Muscle of arm (tissue), 1 donor: ENCODE measurements at regions not wholly inside any gene's neighbourhood (a gene's known extent, or its start where the extent isn't known, plus 50 kb on each side); places are given as distances from the start of the nearest gene placed in this dataset.
"Not testable (repeated sequence)": the region's sequence is repeated elsewhere in the genome, so short reads cannot be mapped to it uniquely, and the experiment has no call there.

Experiments
- DNase-seq: peaks from one replicate; pipeline ENCODE4 v3.0.0-alpha.2; 2013

DNA sequence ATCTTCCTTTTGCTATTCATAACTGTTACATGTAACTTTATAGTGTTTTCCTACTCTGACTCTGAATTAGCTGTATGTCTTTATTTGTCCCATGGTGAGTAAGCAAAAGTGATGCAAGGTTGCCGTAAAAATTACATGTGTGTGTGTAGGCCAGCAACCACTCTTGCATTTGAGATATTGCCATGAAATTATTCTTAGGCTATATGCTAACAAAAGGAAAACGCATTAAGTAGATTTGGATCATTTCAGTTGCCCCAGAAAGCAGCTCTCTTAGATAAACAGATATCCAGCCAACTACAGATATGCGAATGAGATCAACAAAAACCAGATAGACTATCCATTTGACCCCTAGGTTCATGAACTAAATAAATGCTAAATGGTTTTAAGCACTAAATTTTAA is 73.6 kb downstream of the CYLC2 start:
- DNase-seq: no peak

GRCh38 chr9:103078581-103078980 is 83.4 kb downstream of the CYLC2 start:
- no peak for DNase-seq

GRCh38 chr9:103082494-103082893 is 87.4 kb downstream of the CYLC2 start:
- DNase-seq: no peak

GRCh38 chr9:103089357-103089756 is 94.2 kb downstream of the CYLC2 start:
- DNase-seq: no peak

- no peak for DNase-seq
These were observed 109.0 kb downstream of the CYLC2 start for GRCh38 chr9:103104101-103104500.

DNA sequence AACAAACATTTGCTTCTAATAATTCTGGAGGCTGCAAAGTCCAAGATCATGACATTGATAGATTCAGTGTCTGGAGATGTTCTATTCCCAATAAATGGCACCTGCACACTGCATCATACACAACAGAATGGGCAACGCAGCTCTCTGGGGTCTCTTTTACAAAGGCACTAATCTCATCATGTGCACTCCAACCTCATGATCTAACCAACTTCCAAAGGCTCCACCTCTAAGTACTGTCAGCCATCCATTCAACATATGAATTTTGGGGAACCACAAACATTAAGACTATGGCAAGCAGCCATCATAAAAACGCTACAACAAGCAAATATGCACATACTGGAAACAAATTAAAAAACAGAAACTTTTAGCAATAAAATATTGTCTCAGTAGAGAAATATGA is 121.1 kb downstream of the CYLC2 start:
- peak; percentile 69 for DNase-seq

GRCh38 chr9:103126494-103126893 is 131.4 kb downstream of the CYLC2 start:
- no peak for DNase-seq

- no peak for DNase-seq
These were observed 144.8 kb downstream of the CYLC2 start for GRCh38 chr9:103139891-103140290.

GRCh38 chr9:103152473-103152872 is 157.3 kb downstream of the CYLC2 start:
- no peak for DNase-seq

DNA sequence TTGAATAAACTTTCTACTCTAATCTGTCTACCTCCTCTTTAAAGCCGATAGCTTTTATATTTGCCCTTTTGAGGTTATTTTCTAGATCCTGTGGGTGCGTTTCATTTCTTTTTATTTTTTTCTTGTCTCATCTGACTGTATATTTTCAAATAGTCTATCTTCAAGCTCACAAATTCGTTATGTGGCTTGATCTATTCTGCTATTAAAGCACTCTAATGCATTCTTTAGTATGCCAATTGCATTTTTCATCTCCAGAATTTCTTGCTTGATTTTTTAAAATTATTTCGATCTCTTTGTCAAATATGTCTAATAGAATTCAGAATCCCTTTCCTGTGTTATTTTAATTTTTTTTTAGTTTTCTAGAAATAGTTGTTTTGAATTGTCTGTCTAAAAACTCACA is 172.4 kb downstream of the CYLC2 start:
- no peak for DNase-seq

DNA sequence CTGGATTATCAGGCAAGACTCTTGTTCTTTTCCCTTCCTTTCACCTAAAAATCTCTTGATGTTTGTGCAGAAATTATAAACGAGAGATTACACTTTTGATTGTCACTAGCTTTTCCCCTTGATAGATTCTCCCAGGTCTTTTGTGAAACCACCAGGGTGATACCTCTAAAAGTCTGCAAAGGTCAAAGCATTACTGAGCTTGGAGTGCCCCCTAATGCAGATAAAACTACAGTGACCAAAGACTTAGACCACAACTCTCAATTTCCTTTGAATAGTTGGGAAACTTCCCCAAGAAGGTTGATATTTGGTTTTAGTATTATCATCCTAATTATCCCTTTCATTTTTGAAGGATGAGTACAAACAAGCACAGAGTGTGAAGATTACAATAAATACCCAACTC is 173.1 kb downstream of the CYLC2 start:
- no peak for DNase-seq

- no peak for DNase-seq
These were observed 174.7 kb downstream of the CYLC2 start for GRCh38 chr9:103169798-103170197.

DNA sequence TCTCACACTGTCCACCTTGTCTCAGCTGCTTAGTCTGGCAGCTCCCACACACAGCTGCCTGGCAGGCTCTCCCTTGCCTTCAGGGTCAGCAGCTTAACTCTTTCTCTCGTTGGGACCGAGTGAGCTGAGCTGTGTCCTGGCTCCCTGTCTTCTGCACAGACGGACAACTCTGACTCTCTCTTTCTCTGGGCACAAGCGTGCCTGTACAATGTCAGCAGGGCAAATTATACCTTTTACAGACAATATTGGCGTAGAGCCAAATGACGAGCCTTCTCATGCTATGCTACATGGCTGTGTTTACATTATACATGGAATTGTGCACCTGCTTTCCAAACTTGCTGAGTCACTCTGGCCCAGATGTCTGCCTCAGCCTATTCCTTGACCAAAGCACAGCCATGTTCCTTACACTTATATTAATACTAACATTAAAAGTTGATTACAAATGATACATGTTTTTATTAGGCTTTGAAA is 188.6 kb downstream of the CYLC2 start:
- peak; percentile 65 for DNase-seq

GRCh38 chr9:103186959-103187358 is 191.8 kb downstream of the CYLC2 start:
- no peak for DNase-seq

- DNase-seq: peak; percentile 57
These were observed 193.7 kb downstream of the CYLC2 start for GRCh38 chr9:103188781-103189350.

- DNase-seq: no peak
These were observed 198.9 kb downstream of the CYLC2 start for GRCh38 chr9:103193992-103194391.

- DNase-seq: no peak
These were observed 208.0 kb downstream of the CYLC2 start for GRCh38 chr9:103203172-103203571.

GRCh38 chr9:103205881-103206585 is 210.9 kb downstream of the CYLC2 start:
- not testable (repeated sequence) for DNase-seq

- DNase-seq: no peak
These were observed 215.5 kb downstream of the CYLC2 start for GRCh38 chr9:103210607-103211006.

GRCh38 chr9:103215197-103215596 is 220.1 kb downstream of the CYLC2 start:
- no peak for DNase-seq

DNA sequence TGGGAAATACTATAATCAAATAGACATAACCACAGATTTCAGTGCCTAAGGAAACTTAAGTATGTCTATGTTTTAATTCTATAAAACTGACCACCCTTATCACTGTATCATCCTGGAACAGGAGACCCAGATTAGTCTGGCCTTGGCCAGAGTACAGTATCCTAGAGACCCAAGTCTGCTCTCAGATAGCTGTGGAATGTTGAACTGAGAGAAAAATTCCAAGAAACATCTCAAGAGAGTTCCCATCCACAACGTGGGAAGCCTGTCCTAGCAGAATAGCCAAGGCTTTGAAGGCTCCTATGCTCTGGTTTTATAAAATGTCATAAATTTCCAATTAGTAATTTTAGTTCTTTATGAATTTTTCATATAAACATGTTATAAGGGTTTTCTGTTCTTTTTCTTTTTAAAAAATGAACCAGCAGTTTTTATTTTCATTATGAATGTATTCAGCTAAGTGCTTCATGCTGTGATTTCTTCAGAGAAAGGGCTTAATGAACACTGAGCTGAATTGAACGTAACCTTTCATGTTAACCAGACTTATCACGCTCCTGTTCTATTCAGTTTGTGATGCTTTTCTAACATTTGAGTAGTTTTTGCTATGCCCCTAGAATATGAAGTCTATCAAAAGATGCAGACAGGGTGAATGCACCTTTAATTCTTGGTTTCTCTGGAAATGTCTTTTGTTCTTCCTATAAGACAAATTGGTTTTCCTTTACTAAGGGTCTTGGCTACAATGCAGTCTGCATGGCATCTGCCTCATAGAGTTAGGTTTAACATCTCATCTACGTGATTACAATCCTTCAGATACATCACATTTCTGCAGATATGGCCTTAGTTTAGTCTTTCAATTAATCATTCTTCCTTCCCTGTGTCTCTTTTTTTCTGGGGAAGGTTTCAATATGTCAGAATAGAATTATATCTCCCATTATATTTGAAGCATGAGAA is 230.8 kb downstream of the CYLC2 start:
- no peak for DNase-seq

- DNase-seq: no peak
These were observed 231.5 kb downstream of the CYLC2 start for GRCh38 chr9:103226647-103227013.
